ENCODE measurements at regions not wholly inside any gene's neighbourhood (a gene's known extent, or its start where the extent isn't known, plus 50 kb on each side); places are given as distances from the start of the nearest gene placed in this dataset.

DNA sequence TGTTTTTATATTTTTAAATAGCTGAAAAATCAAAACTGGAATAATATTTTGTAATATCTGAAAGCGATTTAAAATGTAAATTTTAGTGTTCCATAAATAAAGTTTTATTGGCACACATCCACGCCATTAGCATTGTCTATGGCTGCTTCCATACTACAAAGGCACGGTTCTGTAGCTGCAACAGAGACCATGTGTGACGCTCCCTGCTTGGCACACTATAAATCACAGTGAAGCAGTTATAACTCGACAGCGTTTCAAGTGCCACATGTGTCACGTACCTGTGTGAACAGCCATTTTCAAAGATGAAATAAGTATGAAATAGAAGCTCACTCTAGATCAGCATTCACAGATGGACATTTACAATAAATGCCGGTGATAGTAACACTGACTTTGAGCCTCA is 810.1 kb upstream of the WWC1 start:
- DNase-seq (ENCODE audit: low read depth), result no peak

- DNase-seq (ENCODE audit: low read depth), result no peak
Observed at GRCh38 chr5:167482555-167482954, 808.9 kb upstream of the WWC1 start.

GRCh38 chr5:167485061-167485774 is 806.2 kb upstream of the WWC1 start:
- no peak for DNase-seq (ENCODE audit: low read depth)

DNA sequence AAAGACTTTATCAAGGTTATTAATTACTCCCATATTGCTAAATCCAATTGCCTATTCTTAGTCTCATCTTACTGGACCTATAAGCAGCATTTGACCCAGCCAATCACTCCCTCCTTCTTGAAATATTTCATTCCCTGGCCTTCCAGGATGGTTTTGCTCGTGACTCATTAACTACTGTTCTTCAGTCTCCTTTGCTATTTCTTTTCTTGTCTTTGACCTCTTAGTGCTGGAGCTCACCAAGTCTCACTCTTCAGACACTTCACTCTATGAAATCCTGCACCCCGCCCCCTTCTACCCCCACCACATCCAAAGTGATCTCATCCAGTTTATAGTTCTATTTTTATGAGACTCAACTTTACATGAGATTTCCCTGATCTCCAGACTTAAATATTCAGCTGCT is 803.1 kb upstream of the WWC1 start:
- DNase-seq (ENCODE audit: low read depth), result no peak

DNA sequence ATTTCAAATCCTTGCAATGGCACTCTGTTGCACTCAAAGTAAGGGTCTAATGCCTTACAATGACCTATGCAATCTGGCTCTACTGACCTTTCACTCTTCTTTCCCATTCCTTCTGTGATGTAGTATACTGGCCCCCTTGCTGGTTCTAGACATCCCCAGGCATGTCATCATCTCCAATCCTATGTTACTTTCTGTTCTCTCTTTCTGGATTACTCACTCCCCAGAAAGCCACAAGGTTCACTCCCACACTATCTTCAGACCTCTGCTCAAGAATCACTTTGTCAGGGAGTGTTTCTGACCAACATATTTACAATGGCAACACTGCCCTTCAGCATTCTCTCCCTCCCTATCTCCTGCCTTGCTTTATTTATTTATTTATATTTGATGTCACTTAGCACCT is 802.2 kb upstream of the WWC1 start:
- DNase-seq (ENCODE audit: low read depth), result no peak

GRCh38 chr5:167503926-167504720 is 787.3 kb upstream of the WWC1 start:
- no peak for DNase-seq (ENCODE audit: low read depth)

- no peak for DNase-seq (ENCODE audit: low read depth)
Observed at GRCh38 chr5:167507463-167508233, 783.8 kb upstream of the WWC1 start.

GRCh38 chr5:167509076-167509475 is 782.4 kb upstream of the WWC1 start:
- no peak for DNase-seq (ENCODE audit: low read depth)

- no peak for DNase-seq (ENCODE audit: low read depth)
Observed at GRCh38 chr5:167511276-167511675, 780.2 kb upstream of the WWC1 start.

- DNase-seq (ENCODE audit: low read depth), result no peak
Observed at GRCh38 chr5:167512111-167512510, 779.3 kb upstream of the WWC1 start.

DNA sequence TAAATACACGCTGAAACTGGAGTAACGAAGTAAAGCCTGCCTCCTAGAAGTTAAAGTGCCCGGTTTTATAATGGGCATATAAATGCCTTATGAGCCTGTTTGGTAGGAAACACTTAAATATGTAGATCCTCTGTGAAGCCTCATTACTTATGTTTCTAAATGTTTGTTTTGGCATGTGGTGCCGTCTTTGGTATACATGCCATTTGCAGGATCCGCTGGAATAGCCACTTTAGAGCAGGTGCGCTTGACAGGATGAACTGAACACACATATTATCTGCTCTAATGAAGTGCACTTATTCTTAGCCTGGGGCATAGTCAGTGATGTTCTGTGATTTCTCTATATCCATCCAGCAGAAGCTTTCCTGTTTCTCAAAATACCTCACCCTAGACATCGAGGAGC is 778.1 kb upstream of the WWC1 start:
- no peak for DNase-seq (ENCODE audit: low read depth)

DNA sequence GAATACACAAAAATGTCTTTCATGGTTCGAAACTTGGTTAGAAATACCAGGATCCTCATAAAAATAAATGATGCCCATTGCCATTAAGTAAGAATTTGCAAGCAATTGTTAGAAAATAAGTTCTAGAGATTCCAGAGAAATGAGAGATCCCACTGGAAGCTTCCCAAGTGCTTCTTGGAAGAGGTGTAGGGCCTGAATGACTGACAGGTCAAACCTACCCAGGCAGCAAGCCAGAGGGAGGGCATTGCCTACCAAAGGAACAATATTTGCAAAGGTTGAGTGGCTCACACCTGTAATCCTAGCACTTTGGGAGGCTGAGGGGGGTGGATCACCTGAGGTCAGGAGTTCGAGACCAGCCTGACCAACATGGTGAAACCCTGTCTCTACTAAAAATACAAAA is 777.0 kb upstream of the WWC1 start:
- DNase-seq (ENCODE audit: low read depth), result no peak

GRCh38 chr5:167525004-167525403 is 766.4 kb upstream of the WWC1 start:
- no peak for DNase-seq (ENCODE audit: low read depth)

GRCh38 chr5:167528651-167529050 is 762.8 kb upstream of the WWC1 start:
- no peak for DNase-seq (ENCODE audit: low read depth)

GRCh38 chr5:167530548-167530947 is 760.9 kb upstream of the WWC1 start:
- DNase-seq (ENCODE audit: low read depth), result no peak

DNA sequence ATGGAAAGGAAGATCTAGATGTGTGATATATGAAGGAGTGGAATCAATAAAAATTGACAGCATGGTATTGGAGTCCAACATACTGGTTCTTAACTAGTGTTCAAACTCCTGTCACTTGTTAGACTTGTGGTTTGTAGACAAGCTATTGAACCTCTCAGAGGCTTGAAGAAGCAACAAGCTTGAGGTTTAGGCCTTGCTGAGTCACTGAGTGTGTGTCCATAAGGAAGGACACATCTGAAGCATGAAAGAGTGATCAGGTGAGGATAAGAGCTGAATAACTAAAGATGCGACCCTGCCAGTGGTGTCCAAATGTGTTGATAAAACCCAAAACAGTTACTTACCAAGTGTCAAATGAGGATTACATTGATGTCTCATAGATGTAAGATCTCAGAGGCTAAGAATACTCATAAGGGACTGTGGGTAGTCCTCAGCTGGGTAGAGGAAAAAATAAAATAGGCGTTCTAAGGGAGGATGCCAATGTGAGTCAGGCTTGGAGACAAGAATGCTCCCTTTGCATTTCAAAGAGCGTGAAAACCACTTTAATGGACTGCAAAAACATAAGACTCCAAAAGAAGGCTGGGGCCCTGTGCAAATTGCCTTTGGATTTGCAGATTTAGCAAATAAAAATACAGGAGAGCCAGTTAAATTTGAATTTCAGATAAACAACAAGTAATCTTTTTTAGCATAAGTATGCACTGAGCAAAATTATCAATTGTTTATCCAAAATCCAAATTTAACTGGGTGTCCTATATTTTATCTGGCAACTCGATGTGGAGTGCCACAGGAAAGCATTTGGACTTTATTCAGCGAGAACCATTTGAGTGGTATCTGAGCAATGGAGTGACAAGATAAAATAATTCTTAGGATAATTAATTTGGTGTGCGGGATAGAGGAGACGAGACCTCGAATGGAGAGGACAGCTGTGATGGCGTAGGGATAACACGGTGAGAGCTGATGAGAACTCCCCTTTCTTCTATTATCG is 757.3 kb upstream of the WWC1 start:
- DNase-seq (ENCODE audit: low read depth), result no peak

DNA sequence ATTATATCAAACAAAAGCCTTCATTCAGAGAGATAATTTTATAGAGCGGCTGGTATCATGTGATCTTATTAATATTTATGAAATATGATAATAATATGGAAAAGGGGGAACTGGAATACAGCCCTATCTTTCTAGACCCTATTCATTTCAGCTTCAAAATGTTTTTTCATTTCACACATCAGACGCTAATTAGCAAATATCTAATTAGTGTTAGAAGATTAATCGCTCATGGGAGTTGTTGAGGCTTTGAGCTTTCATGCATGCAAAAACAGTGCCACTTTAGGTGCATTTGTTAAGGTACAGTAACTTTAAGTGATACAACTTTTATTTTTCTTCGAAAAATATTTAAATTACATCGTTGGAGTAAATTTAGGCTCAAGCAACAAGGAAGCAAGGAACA is 751.7 kb upstream of the WWC1 start:
- DNase-seq (ENCODE audit: low read depth), result no peak

DNA sequence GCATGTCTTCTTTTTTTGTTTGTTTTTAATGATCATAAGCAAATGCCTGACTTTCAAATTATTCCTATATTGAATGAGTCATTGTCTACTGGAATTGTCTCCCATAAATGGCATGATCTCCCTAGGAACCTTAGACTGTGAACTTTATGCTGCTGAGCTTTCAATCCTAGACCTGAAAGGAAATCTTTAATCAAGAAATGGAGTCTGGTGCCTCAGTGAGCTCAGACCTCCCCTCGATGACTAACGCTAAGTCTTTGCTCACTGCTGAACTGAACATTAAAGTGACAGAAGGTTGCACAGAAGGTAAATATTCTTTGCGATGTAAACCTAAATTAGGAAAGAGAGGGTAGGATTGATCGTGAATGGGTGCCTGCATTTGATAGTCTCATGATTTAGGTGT is 745.2 kb upstream of the WWC1 start:
- DNase-seq (ENCODE audit: low read depth), result no peak

DNA sequence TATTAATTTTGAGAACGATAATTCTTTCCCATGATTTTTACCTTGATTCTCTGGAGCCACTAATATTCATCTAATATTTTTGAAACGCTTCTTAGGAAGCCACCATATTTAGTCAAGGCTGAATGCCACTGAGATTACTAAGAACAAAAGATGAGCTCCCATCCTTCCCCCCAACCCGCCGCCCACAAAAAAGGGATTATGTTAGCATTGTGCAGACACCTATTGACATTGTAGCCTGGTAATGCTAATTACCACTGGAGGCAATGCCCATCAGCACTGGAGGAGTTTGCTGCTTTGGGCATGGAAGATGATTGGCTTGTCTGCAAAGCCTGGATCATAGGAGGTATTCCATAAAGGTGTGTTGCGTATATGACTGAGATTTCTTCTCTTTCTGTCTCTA is 739.1 kb upstream of the WWC1 start:
- DNase-seq (ENCODE audit: low read depth), result no peak

- no peak for DNase-seq (ENCODE audit: low read depth)
Observed at GRCh38 chr5:167553511-167553910, 737.9 kb upstream of the WWC1 start.

- DNase-seq (ENCODE audit: low read depth), result no peak
Observed at GRCh38 chr5:167554564-167555290, 736.7 kb upstream of the WWC1 start.
